PC-9 (cell line): ENCODE measurements at regions not wholly inside any gene's neighbourhood (a gene's known extent, or its start where the extent isn't known, plus 50 kb on each side); places are given as distances from the start of the nearest gene placed in this dataset.

Experiments used
- BruUV-seq: library from RNA; stranded (reverse); fragments of 400-500 nt; replicated peaks from 2 replicates; lab custom pipeline; 2021; lab: Mats Ljungman, UMichigan
- CTCF ChIA-PET: fragments of 300-600 bp; sonication (Branson Sonifier 250); formaldehyde crosslinking; loops from one replicate; lab custom pipeline; 2022; ENCODE audit warnings: antibody characterized with exemption; lab: Charles Lee
- POLR2A ChIA-PET: fragments of 300-600 bp; sonication (Branson Sonifier 250); formaldehyde crosslinking; loops from one replicate; lab custom pipeline; 2022; ENCODE audit warnings: antibody characterized with exemption; ENCODE audit not compliant: unreplicated experiment; lab: Charles Lee
- DNase-seq, 2 experiments: peaks; one replicate each; pipeline versions ENCODE4 v3.0.0 to v3.0.0-alpha.2; 2015 to 2022; ENCODE audit warnings: mixed read lengths in 1 of 2
- H2AFZ ChIP-seq: fragments of 200-600 bp; sonication (generic); 2 replicates; pipeline ENCODE4 v1.8.1; 2017; ENCODE audit warnings: antibody characterized with exemption
- H3F3A ChIP-seq: fragments of 200-600 bp; sonication (generic); 2 replicates; pipeline ENCODE4 v1.8.1; 2017; ENCODE audit warnings: antibody characterized with exemption, mild to moderate bottlenecking, low read depth; ENCODE audit not compliant: insufficient read depth
- H3K27ac ChIP-seq: fragments of 200-600 bp; sonication (generic); 2 replicates; pipeline ENCODE4 v1.6.1; 2016; ENCODE audit warnings: mixed run types
- H3K27me3 ChIP-seq: fragments of 200-600 bp; sonication (generic); 2 replicates; pipeline ENCODE4 v1.6.1; 2016; ENCODE audit warnings: low read depth, mixed run types; ENCODE audit not compliant: insufficient read depth
- H3K36me3 ChIP-seq: fragments of 200-600 bp; sonication (generic); 2 replicates; pipeline ENCODE4 v1.6.1; 2016; ENCODE audit warnings: low read depth, mixed run types
- H3K4me1 ChIP-seq: fragments of 200-600 bp; sonication (generic); replicated peaks from 2 replicates; pipeline ENCODE4 v1.6.1; 2016; ENCODE audit warnings: mixed run types; ENCODE audit not compliant: insufficient read depth
- H3K4me2 ChIP-seq: fragments of 200-600 bp; sonication (generic); 2 replicates; pipeline ENCODE4 v1.6.1; 2017; ENCODE audit warnings: mixed run types
- H3K4me3 ChIP-seq: fragments of 200-600 bp; sonication (generic); 2 replicates; pipeline ENCODE4 v1.6.1; 2016; ENCODE audit warnings: mixed run types
- H3K79me2 ChIP-seq: fragments of 200-600 bp; sonication (generic); 2 replicates; pipeline ENCODE4 v1.6.1; 2017; ENCODE audit warnings: low read depth, mixed run types
- H3K9me2 ChIP-seq: fragments of 200-600 bp; sonication (generic); 2 replicates; pipeline ENCODE4 v1.8.1; 2017; ENCODE audit warnings: mild to moderate bottlenecking; ENCODE audit not compliant: insufficient read depth
- H3K9me3 ChIP-seq: fragments of 200-600 bp; sonication (generic); 2 replicates; pipeline ENCODE4 v1.8.1; 2016; ENCODE audit warnings: low read depth; ENCODE audit not compliant: insufficient read depth
- H4K20me1 ChIP-seq: fragments of 200-600 bp; sonication (generic); 2 replicates; pipeline ENCODE4 v1.8.1; 2017; ENCODE audit not compliant: insufficient read depth
- CTCF ChIP-seq: fragments of 200-600 bp; sonication (generic); conservative IDR thresholded peaks from 2 replicates; pipeline ENCODE4 v1.6.1; 2017; ENCODE audit warnings: mixed run types, antibody characterized with exemption, mild to moderate bottlenecking, moderate library complexity
- EZH2 ChIP-seq: fragments of 200-600 bp; sonication (generic); IDR thresholded peaks from 2 replicates; pipeline ENCODE4 v1.8.0; 2017; ENCODE audit warnings: antibody characterized with exemption, low read depth
- intact Hi-C: fragments of 100-400 bp; cut with micrococcal nuclease; formaldehyde crosslinking; loops from one replicate; pipeline ENCODE4 v1.10.0; 2022; ENCODE audit not compliant: unreplicated experiment

DNA sequence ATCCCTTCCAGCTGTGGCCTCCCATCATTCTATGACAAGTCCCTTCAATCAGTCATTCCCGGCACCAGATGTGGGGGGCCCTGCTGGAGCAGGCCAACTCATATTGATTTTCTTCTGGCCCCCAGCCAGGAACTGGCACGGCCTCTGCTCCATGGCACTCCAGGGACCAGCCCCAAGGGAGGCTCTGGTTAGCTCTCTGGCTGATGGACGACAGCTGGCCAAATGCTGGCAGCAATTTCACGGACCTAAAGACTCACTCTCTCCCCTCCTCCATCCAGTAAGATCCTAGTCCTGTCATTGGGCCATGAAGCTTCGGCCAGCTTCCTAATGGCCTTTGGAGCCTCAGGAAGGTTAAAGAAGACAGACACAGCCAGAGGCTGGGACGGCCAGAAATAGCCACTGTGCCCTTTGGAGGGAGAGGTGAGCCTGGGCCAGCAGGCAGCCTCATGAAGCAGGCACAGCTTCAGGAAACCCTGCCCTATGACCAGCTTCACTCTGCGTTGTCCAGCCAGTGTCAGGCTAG is 131.0 kb downstream of the MEX3B start:
- H3K79me2 ChIP-seq = no peaks in the 10 kb centered on the region
- no peaks in the 10 kb centered on the region for H3K9me3 ChIP-seq
- H3K9me2 ChIP-seq = no peaks in the 10 kb centered on the region
- H3F3A ChIP-seq = no peaks in the 10 kb centered on the region
- H3K27me3 ChIP-seq = peaks cover 23% of the 10 kb centered on the region; the same call in 1 of the 2 replicates
- H3K4me1 ChIP-seq = no peaks in the 10 kb centered on the region
- TF ChIP-seq EZH2 (no peak), CTCF (no peak)
- no peak overlapping the region for H2AFZ ChIP-seq
- no peaks in the 10 kb centered on the region for H3K36me3 ChIP-seq
- POLR2A ChIA-PET = no interaction called here
- BruUV-seq = no TSS peak
- intact Hi-C loops = no loop called here
- no peak overlapping the region for H3K4me3 ChIP-seq
- H3K27ac ChIP-seq = no peak overlapping the region
- no peak for DNase-seq
- no peak overlapping the region for H3K4me2 ChIP-seq
- H4K20me1 ChIP-seq = no peaks in the 10 kb centered on the region
- CTCF ChIA-PET = no interaction called here

- H2AFZ ChIP-seq = no peak overlapping the region
- no peak for DNase-seq
- H4K20me1 ChIP-seq = no peaks in the 10 kb centered on the region
- TF ChIP-seq EZH2 (no peak), CTCF (no peak)
- H3K9me3 ChIP-seq = no peaks in the 10 kb centered on the region
- H3F3A ChIP-seq = no peaks in the 10 kb centered on the region
- H3K79me2 ChIP-seq = no peaks in the 10 kb centered on the region
- intact Hi-C loops = no loop called here
- peaks cover 23% of the 10 kb centered on the region; the same call in 1 of the 2 replicates for H3K27me3 ChIP-seq
- H3K4me2 ChIP-seq = no peak overlapping the region
- H3K9me2 ChIP-seq = no peaks in the 10 kb centered on the region
- ChIA-PET POLR2A (no interaction called here), CTCF (no interaction called here)
- no peaks in the 10 kb centered on the region for H3K4me1 ChIP-seq
- H3K27ac ChIP-seq = no peak overlapping the region
- no peaks in the 10 kb centered on the region for H3K36me3 ChIP-seq
- BruUV-seq = no TSS peak
- no peak overlapping the region for H3K4me3 ChIP-seq
Observed at GRCh38 chr15:81914333-81914732, 131.5 kb downstream of the MEX3B start.

DNA sequence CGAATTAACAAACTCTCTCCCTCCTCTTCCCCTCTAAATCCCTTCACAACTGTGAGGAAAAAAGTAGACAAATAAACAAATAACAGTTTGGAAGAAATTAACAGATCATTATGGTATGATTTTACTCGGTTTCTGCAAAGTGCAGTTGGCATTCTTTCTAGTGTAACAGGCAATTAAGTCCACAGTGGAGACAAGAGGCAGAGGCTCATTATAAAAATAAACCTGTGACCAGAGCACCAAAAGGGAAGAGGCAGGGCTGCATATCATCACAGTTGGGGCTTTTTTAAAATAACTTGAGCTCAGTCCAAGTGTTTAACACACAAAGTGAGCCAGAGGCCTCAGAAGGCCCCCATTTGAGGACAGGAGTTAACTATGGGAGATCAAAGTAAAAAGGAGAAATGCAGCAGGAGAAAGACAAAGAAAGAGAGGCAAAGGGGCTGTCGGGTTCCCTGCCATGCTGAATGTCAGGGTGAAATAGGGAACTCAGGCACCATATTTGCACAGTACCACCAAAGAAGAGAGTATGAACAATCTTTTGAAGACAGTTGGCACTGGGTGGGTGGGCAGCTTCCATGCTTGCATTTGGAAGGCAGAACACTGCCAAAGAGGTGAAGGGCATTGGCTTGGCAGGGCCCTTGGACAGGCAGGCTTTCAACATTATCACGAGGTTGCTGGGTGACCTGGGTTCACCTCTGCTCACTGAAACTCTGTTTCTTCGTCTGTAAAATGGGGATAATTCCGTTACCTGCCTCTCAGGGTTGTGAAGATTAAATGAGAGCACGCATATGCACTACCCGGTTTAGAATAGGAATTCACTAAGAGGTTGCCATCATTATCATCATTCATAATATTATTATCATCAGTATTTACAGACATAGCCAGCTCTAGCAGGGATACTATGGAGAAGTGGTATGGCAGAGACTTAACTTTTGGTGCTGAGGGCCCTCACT is 134.5 kb downstream of the MEX3B start:
- H3K9me3 ChIP-seq = no peaks in the 10 kb centered on the region
- BruUV-seq = no TSS peak
- H3K79me2 ChIP-seq = no peaks in the 10 kb centered on the region
- CTCF ChIA-PET = no interaction called here
- POLR2A ChIA-PET = no interaction called here
- no peak overlapping the region for H3K4me2 ChIP-seq
- no peak overlapping the region for H3K4me3 ChIP-seq
- H3F3A ChIP-seq = no peaks in the 10 kb centered on the region
- no peak for TF ChIP-seq EZH2
- TF ChIP-seq CTCF = no peak
- no peaks in the 10 kb centered on the region for H3K9me2 ChIP-seq
- H2AFZ ChIP-seq = no peak overlapping the region
- no peaks in the 10 kb centered on the region for H4K20me1 ChIP-seq
- no peak overlapping the region for H3K27ac ChIP-seq
- intact Hi-C loops = no loop called here
- H3K4me1 ChIP-seq = no peaks in the 10 kb centered on the region
- H3K27me3 ChIP-seq = peaks cover 23% of the 10 kb centered on the region; the same call in 1 of the 2 replicates
- DNase-seq = no peak
- no peaks in the 10 kb centered on the region for H3K36me3 ChIP-seq
